Activated B cell treated with CpG ODN at 0.5 μM for 24 hours (primary cell): ENCODE measurements at regions not wholly inside any gene's neighbourhood (a gene's known extent, or its start where the extent isn't known, plus 50 kb on each side); places are given as distances from the start of the nearest gene placed in this dataset.

Source experiments
- ATAC-seq: fragments of 200-7000 bp; cut with Tn5 transposase; one replicate; pipeline ENCODE4 v1.10.0; 2021; ENCODE audit warnings: low read depth, mild to moderate bottlenecking, moderate library complexity
- CTCF ChIA-PET: fragments of 350-600 bp; sonication (Branson Sonifier 250); formaldehyde crosslinking; loops from one replicate; lab custom pipeline; 2021; ENCODE audit warnings: antibody characterized with exemption; lab: Charles Lee
- POLR2A ChIA-PET: fragments of 350-600 bp; sonication (Branson Sonifier 250); formaldehyde crosslinking; loops from one replicate; lab custom pipeline; 2021; ENCODE audit warnings: antibody characterized with exemption; lab: Charles Lee
- DNase-seq: peaks from one replicate; pipeline ENCODE4 v3.0.0; 2022
- H3K27ac Mint-ChIP-seq: one replicate; pipeline ENCODE4 v1.8.0; 2020; ENCODE audit warnings: mixed read lengths
- H3K27me3 Mint-ChIP-seq: one replicate; pipeline ENCODE4 v1.8.0; 2021; ENCODE audit warnings: mixed read lengths
- H3K36me3 Mint-ChIP-seq: one replicate; pipeline ENCODE4 v1.8.0; 2021; ENCODE audit warnings: low read depth, mixed read lengths
- H3K4me1 Mint-ChIP-seq: one replicate; pipeline ENCODE4 v1.8.0; 2021; ENCODE audit warnings: mixed read lengths
- H3K4me3 Mint-ChIP-seq: one replicate; pipeline ENCODE4 v1.8.0; 2020; ENCODE audit warnings: mild to moderate bottlenecking, mixed read lengths
- H3K9me3 Mint-ChIP-seq: one replicate; pipeline ENCODE4 v1.8.0; 2020; ENCODE audit warnings: mixed read lengths
- intact Hi-C: fragments of 100-400 bp; cut with micrococcal nuclease; formaldehyde crosslinking; loops from one replicate; pipeline ENCODE4 v1.15.1; 2024
- TF ChIP-seq, protein P1 (sequence below): fragments of 200-600 bp; IDR thresholded peaks from one replicate; pipeline ENCODE4 v1.8.0; 2022; ENCODE audit warnings: antibody characterized with exemption, mild to moderate bottlenecking

DNA sequence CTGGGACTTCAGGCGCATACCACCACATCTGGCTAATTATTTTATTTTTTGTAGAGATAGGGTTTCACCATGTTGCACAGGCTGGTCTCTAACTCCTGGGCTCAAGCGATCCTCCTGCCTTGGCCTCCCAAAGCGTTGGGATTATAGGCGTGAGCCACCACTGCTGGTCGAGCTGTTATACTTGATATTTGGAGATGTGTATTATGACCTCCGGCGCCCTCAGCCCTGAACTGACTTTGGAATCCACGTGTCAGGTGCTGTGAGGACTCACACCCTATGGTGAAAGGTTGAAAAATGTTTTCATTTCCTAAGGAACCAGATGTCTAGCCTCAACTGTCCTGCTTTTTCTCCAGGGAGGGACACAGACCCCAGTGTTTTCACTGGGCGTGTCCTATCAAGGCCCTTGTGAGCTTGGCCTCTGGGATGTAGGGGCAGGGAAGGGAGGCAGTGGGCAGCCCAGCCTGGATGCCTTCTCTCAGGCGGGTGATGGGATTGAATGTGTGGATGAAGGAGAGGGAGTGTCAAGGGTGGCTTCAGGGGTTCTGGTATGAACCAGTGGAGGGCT, 56.4 kb upstream of the HAAO start:
- TF ChIP-seq, protein P1, sequence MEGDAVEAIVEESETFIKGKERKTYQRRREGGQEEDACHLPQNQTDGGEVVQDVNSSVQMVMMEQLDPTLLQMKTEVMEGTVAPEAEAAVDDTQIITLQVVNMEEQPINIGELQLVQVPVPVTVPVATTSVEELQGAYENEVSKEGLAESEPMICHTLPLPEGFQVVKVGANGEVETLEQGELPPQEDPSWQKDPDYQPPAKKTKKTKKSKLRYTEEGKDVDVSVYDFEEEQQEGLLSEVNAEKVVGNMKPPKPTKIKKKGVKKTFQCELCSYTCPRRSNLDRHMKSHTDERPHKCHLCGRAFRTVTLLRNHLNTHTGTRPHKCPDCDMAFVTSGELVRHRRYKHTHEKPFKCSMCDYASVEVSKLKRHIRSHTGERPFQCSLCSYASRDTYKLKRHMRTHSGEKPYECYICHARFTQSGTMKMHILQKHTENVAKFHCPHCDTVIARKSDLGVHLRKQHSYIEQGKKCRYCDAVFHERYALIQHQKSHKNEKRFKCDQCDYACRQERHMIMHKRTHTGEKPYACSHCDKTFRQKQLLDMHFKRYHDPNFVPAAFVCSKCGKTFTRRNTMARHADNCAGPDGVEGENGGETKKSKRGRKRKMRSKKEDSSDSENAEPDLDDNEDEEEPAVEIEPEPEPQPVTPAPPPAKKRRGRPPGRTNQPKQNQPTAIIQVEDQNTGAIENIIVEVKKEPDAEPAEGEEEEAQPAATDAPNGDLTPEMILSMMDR = no peak
- intact Hi-C loops = no loop called here
- no peak for ATAC-seq
- CTCF ChIA-PET = no interaction called here
- no peak overlapping the region for H3K27ac Mint-ChIP-seq
- H3K36me3 Mint-ChIP-seq = no peaks in the 10 kb centered on the region
- H3K4me1 Mint-ChIP-seq = no peaks in the 10 kb centered on the region
- POLR2A ChIA-PET = no interaction called here
- H3K9me3 Mint-ChIP-seq = no peaks in the 10 kb centered on the region
- no peak for DNase-seq
- H3K4me3 Mint-ChIP-seq = no peak overlapping the region
- H3K27me3 Mint-ChIP-seq = no peaks in the 10 kb centered on the region

DNA sequence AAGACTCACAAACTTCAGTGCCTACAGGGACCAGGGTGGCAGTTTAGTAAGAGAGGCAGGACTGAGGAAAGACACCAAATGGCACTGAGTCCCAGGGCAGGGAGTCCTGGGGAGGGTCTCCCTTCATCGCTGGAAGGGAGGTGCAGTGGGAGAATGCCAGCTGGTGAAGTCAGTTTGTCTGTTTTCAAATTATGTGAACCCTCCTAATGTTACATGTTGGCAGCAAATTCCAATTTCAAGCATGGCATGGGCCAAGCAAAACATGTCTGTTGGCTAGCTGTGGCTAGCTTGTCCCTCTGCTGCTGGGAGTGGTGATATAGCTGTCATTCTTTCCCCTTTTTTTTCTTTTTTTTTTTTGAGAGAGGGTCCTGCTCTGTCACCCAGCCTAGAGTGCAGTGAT, 55.9 kb upstream of the HAAO start:
- TF ChIP-seq, protein P1 = no peak
- H3K4me1 Mint-ChIP-seq = no peaks in the 10 kb centered on the region
- intact Hi-C loops = no loop called here
- ChIA-PET POLR2A (no interaction called here), CTCF (no interaction called here)
- no peak overlapping the region for H3K27ac Mint-ChIP-seq
- H3K4me3 Mint-ChIP-seq = no peak overlapping the region
- no peaks in the 10 kb centered on the region for H3K27me3 Mint-ChIP-seq
- DNase-seq (no peak), ATAC-seq (no peak)
- no peaks in the 10 kb centered on the region for H3K9me3 Mint-ChIP-seq
- H3K36me3 Mint-ChIP-seq = no peaks in the 10 kb centered on the region

DNA sequence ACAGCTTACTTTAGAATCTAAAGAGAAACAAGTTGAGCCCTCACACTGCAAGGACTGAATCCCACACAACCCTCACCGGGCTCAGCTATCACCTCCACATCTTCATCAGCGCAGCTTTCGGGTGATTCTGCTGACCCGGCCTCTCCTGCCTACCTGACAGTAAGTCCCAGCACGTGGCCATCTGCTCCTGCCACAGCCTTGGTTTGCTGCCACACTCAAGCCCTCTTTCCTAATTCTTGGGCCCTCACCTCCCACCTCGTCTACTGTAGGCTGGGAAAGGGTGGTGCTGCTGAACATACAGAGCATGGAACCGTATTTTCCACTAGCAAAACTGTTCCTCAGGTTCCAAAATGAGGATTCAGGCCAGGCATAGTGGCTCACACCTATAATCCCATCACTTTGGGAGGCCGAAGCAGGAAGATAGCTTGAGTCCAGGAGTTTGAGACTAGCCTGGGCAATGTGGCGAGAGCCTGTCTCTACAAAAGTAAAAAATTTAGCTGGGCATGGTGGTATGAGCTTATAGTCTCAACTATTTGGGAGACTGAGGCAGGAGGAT, 55.3 kb upstream of the HAAO start:
- Mint-ChIP-seq H3K4me3 (no peak overlapping the region), H3K27me3 (no peaks in the 10 kb centered on the region), H3K4me1 (no peaks in the 10 kb centered on the region), H3K36me3 (no peaks in the 10 kb centered on the region), H3K27ac (no peak overlapping the region), H3K9me3 (no peaks in the 10 kb centered on the region)
- no peak for DNase-seq
- POLR2A ChIA-PET = no interaction called here
- ATAC-seq = no peak
- TF ChIP-seq, protein P1 = no peak
- intact Hi-C loops = no loop called here
- CTCF ChIA-PET = no interaction called here

DNA sequence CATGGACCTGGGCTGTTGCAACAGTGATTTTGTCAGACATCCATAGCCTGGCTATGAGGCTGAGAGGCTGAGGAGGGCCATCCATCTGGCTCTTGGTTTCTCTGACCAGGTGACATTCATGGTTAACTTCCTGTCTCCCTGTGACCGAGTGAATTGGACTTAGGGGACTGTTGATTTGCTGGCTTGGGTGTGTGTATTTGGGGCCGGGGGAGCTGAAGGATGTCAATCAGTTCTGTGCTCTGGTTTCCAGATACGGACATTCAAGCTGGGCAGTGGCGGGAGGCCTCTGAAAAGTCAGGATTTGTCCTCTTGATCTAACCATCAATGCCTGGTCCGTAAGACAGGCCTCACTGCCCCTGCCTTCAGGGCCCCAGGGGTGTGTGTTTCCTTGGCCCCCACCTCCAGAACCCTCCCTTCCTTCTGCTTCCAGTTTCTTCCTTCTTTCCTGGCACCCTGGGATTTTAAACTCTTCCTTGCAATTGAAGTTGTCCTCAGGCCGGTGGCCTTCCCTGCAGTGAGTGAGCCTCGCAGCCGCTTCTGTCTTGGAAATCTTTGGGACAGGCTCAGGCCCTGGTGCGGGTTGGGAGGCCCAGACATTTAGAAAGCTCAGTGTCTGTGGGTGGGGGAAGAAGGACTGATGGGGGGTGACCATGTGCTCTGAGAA, 54.7 kb upstream of the HAAO start:
- intact Hi-C loops = no loop called here
- H3K27ac Mint-ChIP-seq = no peak overlapping the region
- H3K36me3 Mint-ChIP-seq = no peaks in the 10 kb centered on the region
- no peak overlapping the region for H3K4me3 Mint-ChIP-seq
- H3K27me3 Mint-ChIP-seq = no peaks in the 10 kb centered on the region
- TF ChIP-seq, protein P1 = no peak
- CTCF ChIA-PET = no interaction called here
- no peaks in the 10 kb centered on the region for H3K9me3 Mint-ChIP-seq
- POLR2A ChIA-PET = no interaction called here
- no peak for ATAC-seq
- H3K4me1 Mint-ChIP-seq = no peaks in the 10 kb centered on the region
- DNase-seq = no peak

DNA sequence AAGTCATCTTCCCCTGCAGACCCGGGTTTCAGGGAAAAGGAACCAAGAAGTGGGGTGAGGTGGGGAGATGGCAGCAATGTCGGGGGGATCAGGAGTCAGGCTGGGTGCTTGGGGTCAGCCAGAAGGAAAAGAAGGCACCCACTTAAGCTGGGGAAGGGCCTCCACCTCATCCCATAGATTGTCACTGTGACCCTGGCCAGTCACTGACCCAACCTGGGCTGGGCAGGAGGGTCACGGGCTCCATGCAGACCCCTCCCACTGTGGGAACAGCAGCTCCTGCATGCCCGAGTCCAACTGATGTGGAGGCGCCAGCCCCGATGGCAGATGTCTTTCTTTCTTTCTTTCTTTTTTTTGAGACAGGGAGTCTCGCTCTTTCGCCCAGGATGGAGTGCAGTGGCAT, 53.6 kb upstream of the HAAO start:
- intact Hi-C loops = no loop called here
- H3K4me3 Mint-ChIP-seq = no peak overlapping the region
- no peak for DNase-seq
- H3K36me3 Mint-ChIP-seq = no peaks in the 10 kb centered on the region
- ChIA-PET POLR2A (no interaction called here), CTCF (no interaction called here)
- ATAC-seq = no peak
- no peak overlapping the region for H3K27ac Mint-ChIP-seq
- no peaks in the 10 kb centered on the region for H3K4me1 Mint-ChIP-seq
- H3K27me3 Mint-ChIP-seq = no peaks in the 10 kb centered on the region
- H3K9me3 Mint-ChIP-seq = no peaks in the 10 kb centered on the region
- TF ChIP-seq, protein P1 = no peak
